ENCODE measurements at regions not wholly inside any gene's neighbourhood (a gene's known extent, or its start where the extent isn't known, plus 50 kb on each side); places are given as distances from the start of the nearest gene placed in this dataset.

- H3K36me3 ChIP-seq (ENCODE audit: control insufficient read depth in 2 of 2, insufficient read depth in 2 of 2, low read length in 1 of 2): peaks cover 0 to 2% of the 10 kb centered on the region in 2 donors
- no peak overlapping the region for H3K4me3 ChIP-seq (ENCODE audit: low read depth in 1 of 2, low read length in 2 of 2)
- H3K27ac ChIP-seq (ENCODE audit: low read depth in 2 of 2, low read length in 1 of 2): no peak overlapping the region
- no peaks in the 10 kb centered on the region for H3K27me3 ChIP-seq (ENCODE audit: control insufficient read depth in 1 of 2, insufficient read depth in 2 of 2, low read length in 2 of 2)
- peaks cover 0 to 6% of the 10 kb centered on the region in 2 donors for H3K9me3 ChIP-seq (ENCODE audit: control insufficient read depth in 2 of 2, insufficient read depth in 1 of 2, low read depth in 1 of 2, low read length in 1 of 2)
- 61 to 70% methylated on average over 5 of the region's 5 CpGs for WGBS, 2 donors
- H3K4me1 ChIP-seq (ENCODE audit: control insufficient read depth in 2 of 2, insufficient read depth in 2 of 2, low read length in 1 of 2): peaks cover 0 to 2% of the 10 kb centered on the region in 2 donors
These were observed 59.3 kb upstream of the NTPCR start for GRCh38 chr1:232891071-232891470.

GRCh38 chr1:232891656-232892317, 58.6 kb upstream of the NTPCR start:
- H3K4me1 ChIP-seq (ENCODE audit: control insufficient read depth in 2 of 2, insufficient read depth in 2 of 2, low read length in 1 of 2): peaks cover 0 to under 1% of the 10 kb centered on the region in 2 donors
- peaks cover 0 to 2% of the 10 kb centered on the region in 2 donors for H3K36me3 ChIP-seq (ENCODE audit: control insufficient read depth in 2 of 2, insufficient read depth in 2 of 2, low read length in 1 of 2)
- 92% methylated on average over 6 of the region's 6 CpGs for WGBS, 2 donors
- H3K27ac ChIP-seq (ENCODE audit: low read depth in 2 of 2, low read length in 1 of 2): no peak overlapping the region
- H3K4me3 ChIP-seq (ENCODE audit: low read depth in 1 of 2, low read length in 2 of 2): no peak overlapping the region
- peaks cover 0 to 6% of the 10 kb centered on the region in 2 donors for H3K9me3 ChIP-seq (ENCODE audit: control insufficient read depth in 2 of 2, insufficient read depth in 1 of 2, low read depth in 1 of 2, low read length in 1 of 2)
- H3K27me3 ChIP-seq (ENCODE audit: control insufficient read depth in 1 of 2, insufficient read depth in 2 of 2, low read length in 2 of 2): no peaks in the 10 kb centered on the region

GRCh38 chr1:232893481-232894313, 56.7 kb upstream of the NTPCR start:
- Histone ChIP-seq H3K4me3 (ENCODE audit: low read depth in 1 of 2, low read length in 2 of 2) (no peak overlapping the region), H3K27ac (ENCODE audit: low read depth in 2 of 2, low read length in 1 of 2) (no peak overlapping the region), H3K4me1 (ENCODE audit: control insufficient read depth in 2 of 2, insufficient read depth in 2 of 2, low read length in 1 of 2) (no peaks in the 10 kb centered on the region), H3K36me3 (ENCODE audit: control insufficient read depth in 2 of 2, insufficient read depth in 2 of 2, low read length in 1 of 2) (peaks cover 0 to 2% of the 10 kb centered on the region in 2 donors), H3K9me3 (ENCODE audit: control insufficient read depth in 2 of 2, insufficient read depth in 1 of 2, low read depth in 1 of 2, low read length in 1 of 2) (peaks cover 0 to 6% of the 10 kb centered on the region in 2 donors), H3K27me3 (ENCODE audit: control insufficient read depth in 1 of 2, insufficient read depth in 2 of 2, low read length in 2 of 2) (no peaks in the 10 kb centered on the region)
- 89 to 90% methylated on average over 4 of the region's 4 CpGs for WGBS, 2 donors

- no peak overlapping the region for H3K27ac ChIP-seq (ENCODE audit: low read depth in 2 of 2, low read length in 1 of 2)
- no peaks in the 10 kb centered on the region for H3K4me1 ChIP-seq (ENCODE audit: control insufficient read depth in 2 of 2, insufficient read depth in 2 of 2, low read length in 1 of 2)
- H3K4me3 ChIP-seq (ENCODE audit: low read depth in 1 of 2, low read length in 2 of 2): no peak overlapping the region
- peaks cover 0 to 6% of the 10 kb centered on the region in 2 donors for H3K9me3 ChIP-seq (ENCODE audit: control insufficient read depth in 2 of 2, insufficient read depth in 1 of 2, low read depth in 1 of 2, low read length in 1 of 2)
- peaks cover 0 to 2% of the 10 kb centered on the region in 2 donors for H3K36me3 ChIP-seq (ENCODE audit: control insufficient read depth in 2 of 2, insufficient read depth in 2 of 2, low read length in 1 of 2)
- no peaks in the 10 kb centered on the region for H3K27me3 ChIP-seq (ENCODE audit: control insufficient read depth in 1 of 2, insufficient read depth in 2 of 2, low read length in 2 of 2)
- 79 to 86% methylated on average over 3 of the region's 3 CpGs for WGBS, 2 donors
These were observed 56.0 kb upstream of the NTPCR start for GRCh38 chr1:232894436-232894835.

GRCh38 chr1:232897949-232898465, 52.4 kb upstream of the NTPCR start:
- H3K27ac ChIP-seq (ENCODE audit: low read depth in 2 of 2, low read length in 1 of 2): no peak overlapping the region
- H3K36me3 ChIP-seq (ENCODE audit: control insufficient read depth in 2 of 2, insufficient read depth in 2 of 2, low read length in 1 of 2): peaks cover 0 to 2% of the 10 kb centered on the region in 2 donors
- 89 to 98% methylated on average over 7 of the region's 7 CpGs for WGBS, 2 donors
- H3K4me3 ChIP-seq (ENCODE audit: low read depth in 1 of 2, low read length in 2 of 2): no peak overlapping the region
- H3K27me3 ChIP-seq (ENCODE audit: control insufficient read depth in 1 of 2, insufficient read depth in 2 of 2, low read length in 2 of 2): no peaks in the 10 kb centered on the region
- peaks cover 0 to 4% of the 10 kb centered on the region in 2 donors for H3K9me3 ChIP-seq (ENCODE audit: control insufficient read depth in 2 of 2, insufficient read depth in 1 of 2, low read depth in 1 of 2, low read length in 1 of 2)
- H3K4me1 ChIP-seq (ENCODE audit: control insufficient read depth in 2 of 2, insufficient read depth in 2 of 2, low read length in 1 of 2): no peaks in the 10 kb centered on the region

- H3K9me3 ChIP-seq (ENCODE audit: control insufficient read depth in 2 of 2, insufficient read depth in 1 of 2, low read depth in 1 of 2, low read length in 1 of 2): peaks cover 0 to 4% of the 10 kb centered on the region in 2 donors
- WGBS, 2 donors: 75 to 83% methylated on average over 5 of the region's 5 CpGs
- peaks cover 0 to 2% of the 10 kb centered on the region in 2 donors for H3K36me3 ChIP-seq (ENCODE audit: control insufficient read depth in 2 of 2, insufficient read depth in 2 of 2, low read length in 1 of 2)
- H3K27me3 ChIP-seq (ENCODE audit: control insufficient read depth in 1 of 2, insufficient read depth in 2 of 2, low read length in 2 of 2): no peaks in the 10 kb centered on the region
- H3K4me1 ChIP-seq (ENCODE audit: control insufficient read depth in 2 of 2, insufficient read depth in 2 of 2, low read length in 1 of 2): no peaks in the 10 kb centered on the region
- H3K27ac ChIP-seq (ENCODE audit: low read depth in 2 of 2, low read length in 1 of 2): no peak overlapping the region
- no peak overlapping the region for H3K4me3 ChIP-seq (ENCODE audit: low read depth in 1 of 2, low read length in 2 of 2)
These were observed 51.1 kb upstream of the NTPCR start for GRCh38 chr1:232899268-232899667.

GRCh38 chr1:232899839-232900238, 50.6 kb upstream of the NTPCR start:
- Histone ChIP-seq H3K36me3 (ENCODE audit: control insufficient read depth in 2 of 2, insufficient read depth in 2 of 2, low read length in 1 of 2) (no peaks in the 10 kb centered on the region), H3K4me1 (ENCODE audit: control insufficient read depth in 2 of 2, insufficient read depth in 2 of 2, low read length in 1 of 2) (no peaks in the 10 kb centered on the region), H3K27me3 (ENCODE audit: control insufficient read depth in 1 of 2, insufficient read depth in 2 of 2, low read length in 2 of 2) (no peaks in the 10 kb centered on the region), H3K9me3 (ENCODE audit: control insufficient read depth in 2 of 2, insufficient read depth in 1 of 2, low read depth in 1 of 2, low read length in 1 of 2) (no peaks in the 10 kb centered on the region), H3K27ac (ENCODE audit: low read depth in 2 of 2, low read length in 1 of 2) (no peak overlapping the region), H3K4me3 (ENCODE audit: low read depth in 1 of 2, low read length in 2 of 2) (no peak overlapping the region)

Measured in esophagus (tissue), 2 donors.